Lower lobe of right lung (tissue), 2 donors: ENCODE measurements at regions not wholly inside any gene's neighbourhood (a gene's known extent, or its start where the extent isn't known, plus 50 kb on each side); places are given as distances from the start of the nearest gene placed in this dataset.

ENCODE experiments used
- ATAC-seq, 2 donors: fragments of 200-7000 bp; cut with Tn5 transposase; one replicate each; pipeline ENCODE4 v1.9.1; 2020 to 2022; ENCODE audit warnings: mild to moderate bottlenecking in 2 of 2, moderate library complexity in 2 of 2
- DNase-seq: peaks from one replicate; pipeline ENCODE4 v3.0.0-alpha.2; 2020
- H3K27ac ChIP-seq: fragments of 200-600 bp; one replicate; pipeline ENCODE4 v1.8.0; 2022
- H3K27me3 ChIP-seq: fragments of 200-600 bp; one replicate; pipeline ENCODE4 v1.8.0; 2022; ENCODE audit warnings: low read depth
- H3K36me3 ChIP-seq: fragments of 200-600 bp; one replicate; pipeline ENCODE4 v1.8.0; 2022; ENCODE audit warnings: mild to moderate bottlenecking
- H3K4me1 ChIP-seq: fragments of 200-600 bp; one replicate; pipeline ENCODE4 v1.8.0; 2022
- H3K4me3 ChIP-seq: fragments of 200-600 bp; one replicate; pipeline ENCODE4 v1.8.0; 2022; ENCODE audit warnings: mild to moderate bottlenecking
- H3K9me3 ChIP-seq: fragments of 200-600 bp; one replicate; pipeline ENCODE4 v1.8.0; 2022
- intact Hi-C: fragments of 100-400 bp; cut with DNase I; formaldehyde crosslinking; loops from one replicate; pipeline ENCODE4 v1.11.0; 2022
- TF ChIP-seq, protein P1 (sequence below): fragments of 200-600 bp; IDR thresholded peaks from one replicate; pipeline ENCODE4 v1.8.0; 2022; ENCODE audit warnings: antibody characterized with exemption, mild to moderate bottlenecking
- donor health status: DM: no; HTN: yes; CAD: no; lungs with severe emphysema.

DNA sequence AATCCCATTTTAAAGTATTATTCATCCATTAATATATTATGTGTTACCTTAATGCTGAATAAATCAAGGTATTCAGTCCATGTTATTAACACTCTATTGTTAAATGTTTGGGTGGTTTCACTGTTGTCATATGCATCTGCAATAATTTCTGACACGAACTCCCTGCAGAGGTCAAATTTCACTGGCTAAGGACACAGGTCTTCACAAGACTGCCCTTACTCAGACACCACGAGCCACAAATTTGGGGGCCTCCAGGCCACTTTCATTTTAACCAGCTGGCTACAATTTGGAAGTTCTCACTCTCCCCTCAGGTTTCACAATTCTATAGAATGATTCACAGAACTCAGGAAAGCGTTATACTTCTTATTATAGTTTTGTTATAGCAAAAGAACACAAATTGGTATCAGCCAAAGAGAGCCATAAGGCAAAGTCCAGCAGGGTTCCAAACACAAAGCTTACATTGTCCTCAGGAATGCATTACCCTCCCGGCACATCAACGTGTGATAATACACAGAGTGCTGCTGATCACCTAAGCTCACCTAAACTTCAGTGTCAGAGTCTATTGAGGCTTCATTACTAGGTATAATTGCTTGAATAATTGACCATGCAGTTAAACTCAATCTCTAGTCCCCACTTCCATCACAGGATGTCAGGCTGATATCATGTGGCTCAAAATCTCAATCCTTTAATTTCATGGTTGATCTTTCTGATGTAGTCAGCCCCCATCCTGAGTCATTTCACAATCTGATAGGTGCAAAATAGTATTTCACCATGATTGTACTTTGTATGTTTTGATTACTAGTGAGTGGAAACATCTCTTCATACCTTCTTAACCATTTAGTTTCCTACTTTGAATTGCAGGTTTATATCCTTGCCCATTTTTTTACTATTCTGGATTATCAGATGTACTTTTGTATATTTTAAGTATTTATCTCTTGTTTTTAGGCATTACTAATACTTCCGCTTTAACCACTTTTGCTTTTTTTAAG lies 441.4 kb upstream of the AGTR1 start:
- H3K36me3 ChIP-seq: no peaks in the 10 kb centered on the region
- no peak for ATAC-seq
- no peak overlapping the region for H3K4me3 ChIP-seq
- H3K4me1 ChIP-seq: no peaks in the 10 kb centered on the region
- TF ChIP-seq, protein P1, sequence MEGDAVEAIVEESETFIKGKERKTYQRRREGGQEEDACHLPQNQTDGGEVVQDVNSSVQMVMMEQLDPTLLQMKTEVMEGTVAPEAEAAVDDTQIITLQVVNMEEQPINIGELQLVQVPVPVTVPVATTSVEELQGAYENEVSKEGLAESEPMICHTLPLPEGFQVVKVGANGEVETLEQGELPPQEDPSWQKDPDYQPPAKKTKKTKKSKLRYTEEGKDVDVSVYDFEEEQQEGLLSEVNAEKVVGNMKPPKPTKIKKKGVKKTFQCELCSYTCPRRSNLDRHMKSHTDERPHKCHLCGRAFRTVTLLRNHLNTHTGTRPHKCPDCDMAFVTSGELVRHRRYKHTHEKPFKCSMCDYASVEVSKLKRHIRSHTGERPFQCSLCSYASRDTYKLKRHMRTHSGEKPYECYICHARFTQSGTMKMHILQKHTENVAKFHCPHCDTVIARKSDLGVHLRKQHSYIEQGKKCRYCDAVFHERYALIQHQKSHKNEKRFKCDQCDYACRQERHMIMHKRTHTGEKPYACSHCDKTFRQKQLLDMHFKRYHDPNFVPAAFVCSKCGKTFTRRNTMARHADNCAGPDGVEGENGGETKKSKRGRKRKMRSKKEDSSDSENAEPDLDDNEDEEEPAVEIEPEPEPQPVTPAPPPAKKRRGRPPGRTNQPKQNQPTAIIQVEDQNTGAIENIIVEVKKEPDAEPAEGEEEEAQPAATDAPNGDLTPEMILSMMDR: no peak
- H3K9me3 ChIP-seq: no peaks in the 10 kb centered on the region
- H3K27me3 ChIP-seq: no peaks in the 10 kb centered on the region
- intact Hi-C loops: no loop called here
- no peak for DNase-seq
- no peak overlapping the region for H3K27ac ChIP-seq

DNA sequence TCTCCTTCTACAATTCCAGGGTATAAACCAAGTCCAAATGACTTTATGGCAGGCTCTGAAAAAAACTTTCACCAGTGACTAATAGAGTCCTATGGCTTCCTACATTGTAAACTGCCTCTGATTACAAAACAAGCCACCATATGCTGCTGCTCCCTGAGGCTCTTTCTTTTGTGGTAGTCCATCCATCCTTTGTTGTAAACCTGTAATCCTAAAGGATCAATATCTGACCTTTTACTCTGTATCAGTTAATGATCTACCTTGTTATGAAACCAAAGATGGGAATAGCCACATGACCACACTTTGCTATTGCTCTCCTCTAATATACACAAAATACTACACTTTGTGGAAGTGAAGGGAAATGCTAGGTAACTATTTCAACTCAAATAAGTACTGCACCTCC lies 434.7 kb upstream of the AGTR1 start:
- no peak overlapping the region for H3K4me3 ChIP-seq
- TF ChIP-seq, protein P1: no peak
- H3K9me3 ChIP-seq: no peaks in the 10 kb centered on the region
- no peak for DNase-seq
- intact Hi-C loops: no loop called here
- no peaks in the 10 kb centered on the region for H3K36me3 ChIP-seq
- no peaks in the 10 kb centered on the region for H3K4me1 ChIP-seq
- no peak overlapping the region for H3K27ac ChIP-seq
- ATAC-seq: no peak
- H3K27me3 ChIP-seq: no peaks in the 10 kb centered on the region

DNA sequence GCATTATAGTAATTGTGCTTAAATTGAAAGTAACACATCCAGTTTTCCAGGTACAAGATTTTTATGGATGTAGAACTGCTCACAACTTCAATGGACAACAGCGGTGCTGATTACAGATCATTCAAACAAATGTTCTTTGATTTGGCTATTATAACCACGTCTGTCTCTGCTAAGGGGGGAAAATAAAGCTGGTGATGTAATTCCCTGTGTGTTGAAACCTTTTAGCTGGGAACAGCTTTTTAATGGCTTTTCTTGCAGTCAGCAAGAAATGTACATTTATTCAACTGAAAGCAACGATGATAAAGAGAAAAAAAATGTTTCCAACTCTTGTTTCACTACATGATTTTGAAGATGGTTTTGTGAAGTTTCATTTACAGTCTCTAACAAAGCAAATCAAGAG lies 431.9 kb upstream of the AGTR1 start:
- intact Hi-C loops: no loop called here
- Histone ChIP-seq H3K27me3 (no peaks in the 10 kb centered on the region), H3K36me3 (no peaks in the 10 kb centered on the region), H3K4me1 (no peaks in the 10 kb centered on the region), H3K4me3 (no peak overlapping the region), H3K9me3 (no peaks in the 10 kb centered on the region), H3K27ac (no peak overlapping the region)
- DNase-seq: no peak
- ATAC-seq: no peak
- TF ChIP-seq, protein P1: no peak

DNA sequence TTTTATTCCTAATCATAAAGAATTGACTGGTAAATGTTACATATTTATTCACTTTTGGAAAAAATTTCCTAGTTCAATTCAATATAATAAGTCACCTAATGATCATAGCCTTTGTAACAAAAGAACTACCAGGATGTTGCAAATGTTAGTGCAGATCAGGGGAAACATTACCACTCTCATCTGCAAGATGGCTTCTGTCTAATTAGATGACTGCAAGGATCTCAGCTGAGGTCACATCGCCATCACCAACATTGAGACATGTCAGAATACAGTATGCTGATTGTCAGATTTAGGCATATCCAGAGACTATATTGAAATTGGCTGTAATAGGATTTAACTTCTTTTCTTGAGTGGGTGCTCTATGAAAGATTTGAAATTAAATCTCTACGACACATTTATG lies 431.4 kb upstream of the AGTR1 start:
- H3K9me3 ChIP-seq: no peaks in the 10 kb centered on the region
- H3K4me1 ChIP-seq: no peaks in the 10 kb centered on the region
- H3K4me3 ChIP-seq: no peak overlapping the region
- ATAC-seq: no peak
- no peak for DNase-seq
- H3K27me3 ChIP-seq: no peaks in the 10 kb centered on the region
- intact Hi-C loops: no loop called here
- H3K27ac ChIP-seq: no peak overlapping the region
- TF ChIP-seq, protein P1: no peak
- no peaks in the 10 kb centered on the region for H3K36me3 ChIP-seq

DNA sequence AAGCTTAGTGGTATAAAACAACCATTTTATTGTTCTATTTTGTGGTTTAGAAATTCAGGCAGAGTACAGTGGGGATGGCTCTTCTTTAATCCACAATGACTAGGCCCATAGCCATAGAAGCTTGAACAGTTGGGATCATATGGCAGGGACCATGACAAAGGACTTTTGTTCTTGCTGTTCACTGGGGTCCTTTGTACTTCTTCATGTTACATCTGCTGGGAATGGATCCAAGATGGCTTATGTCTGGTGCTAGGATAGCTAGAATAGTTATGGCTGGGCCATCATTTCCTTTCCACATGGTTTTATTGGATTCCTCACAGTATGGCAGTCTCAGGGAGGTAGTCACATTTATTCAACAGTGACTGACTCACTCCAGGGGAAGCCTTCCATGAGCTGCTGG lies 427.9 kb upstream of the AGTR1 start:
- ATAC-seq (no peak), DNase-seq (no peak)
- Histone ChIP-seq H3K9me3 (no peaks in the 10 kb centered on the region), H3K27ac (no peak overlapping the region), H3K4me3 (no peak overlapping the region), H3K4me1 (no peaks in the 10 kb centered on the region), H3K36me3 (no peaks in the 10 kb centered on the region), H3K27me3 (no peaks in the 10 kb centered on the region)
- TF ChIP-seq, protein P1: no peak
- intact Hi-C loops: no loop called here
